Peyer's patch (tissue), 4 donors: ENCODE measurements at regions not wholly inside any gene's neighbourhood (a gene's known extent, or its start where the extent isn't known, plus 50 kb on each side); places are given as distances from the start of the nearest gene placed in this dataset.

Experiments used
- CTCF ChIP-seq, 6 experiments: fragments of 450-650 bp in 4 of 6; fragments of 200-600 bp in 2 of 6; sonication (generic) in 1 of 6; IDR thresholded peaks; one replicate each; pipeline ENCODE4 v1.5.1; 2017 to 2019; ENCODE audit warnings: antibody characterized with exemption in 6 of 6, mild to moderate bottlenecking in 3 of 6, moderate library complexity in 1 of 6
- POLR2A ChIP-seq, 2 donors: fragments of 450-650 bp; IDR thresholded peaks; one replicate each; pipeline ENCODE4 v1.5.1; 2017; ENCODE audit warnings: antibody characterized with exemption in 2 of 2, mild to moderate bottlenecking in 2 of 2, moderate library complexity in 2 of 2

GRCh38 chr6:14656078-14656521 is 538.5 kb downstream of the CD83 start:
- TF ChIP-seq POLR2A (IDR thresholded peaks at IDR 0.05) (no peak), CTCF (IDR thresholded peaks at IDR 0.05) (no peak)
